ENCODE measurements at regions not wholly inside any gene's neighbourhood (a gene's known extent, or its start where the extent isn't known, plus 50 kb on each side); places are given as distances from the start of the nearest gene placed in this dataset.

- Histone ChIP-seq H3K4ac (replicated peaks; ENCODE audit: insufficient read length, low read depth, low read length) (no peak overlapping the region), H3K4me2 (ENCODE audit: insufficient read depth in 1 of 2, low read depth in 2 of 2, low read length in 2 of 2) (no peak overlapping the region), H4K5ac (ENCODE audit: insufficient read length, low read depth, low read length) (no peak overlapping the region), H3K9me3 (ENCODE audit: insufficient read depth in 2 of 2, low read depth in 1 of 2, low read length in 1 of 2) (no peaks in the 10 kb centered on the region), H3K4me1 (replicated peaks in 1 of 4; ENCODE audit: control insufficient read depth in 3 of 4, insufficient read depth in 4 of 4, low read length in 3 of 4) (no peaks in the 10 kb centered on the region), H3K4me3 (ENCODE audit: extremely low read depth in 1 of 4, insufficient read depth in 2 of 4, low read depth in 3 of 4, low read length in 4 of 4) (no peak overlapping the region), H2AFZ (ENCODE audit: low read length) (no peak overlapping the region), H3K27me3 (replicated peaks in 1 of 4; ENCODE audit: control insufficient read depth in 3 of 4, extremely low read depth in 1 of 4, insufficient read depth in 3 of 4, low read length in 3 of 4) (peaks cover 0 to 1% (median 0%) of the 10 kb centered on the region in 4 experiments; a peak in 1 of 7 replicates), H2BK12ac (ENCODE audit: low read depth, low read length) (no peak overlapping the region), H3K9ac (replicated peaks in 1 of 4; ENCODE audit: extremely low read depth in 1 of 4, low read depth in 3 of 4, low read length in 3 of 4) (no peak overlapping the region), H4K8ac (ENCODE audit: extremely low read depth, insufficient read depth, low read length) (no peak overlapping the region), H4K91ac (replicated peaks; ENCODE audit: insufficient read length, low read length) (no peak overlapping the region), H3K36me3 (ENCODE audit: control insufficient read depth in 2 of 4, insufficient read depth in 4 of 4, low read length in 3 of 4) (no peaks in the 10 kb centered on the region), H3K79me2 (ENCODE audit: control insufficient read depth in 1 of 2, insufficient read depth in 2 of 2, low read length in 2 of 2) (no peaks in the 10 kb centered on the region), H2AK5ac (ENCODE audit: low read depth, low read length) (no peak overlapping the region), H4K20me1 (replicated peaks in 1 of 2; ENCODE audit: control insufficient read depth in 1 of 2, insufficient read depth in 2 of 2, low read length in 2 of 2) (no peaks in the 10 kb centered on the region), H3K27ac (ENCODE audit: low read depth, low read length) (no peak overlapping the region), H2BK120ac (replicated peaks; ENCODE audit: low read depth, low read length) (no peak overlapping the region), H3K56ac (replicated peaks; ENCODE audit: insufficient read length, low read depth, low read length) (no peak overlapping the region), H3K23ac (ENCODE audit: insufficient read length) (no peak overlapping the region), H3K23me2 (ENCODE audit: low read depth, low read length) (no peaks in the 10 kb centered on the region), H2BK5ac (ENCODE audit: low read depth, low read length) (no peak overlapping the region), H3K79me1 (ENCODE audit: low read depth, low read length) (no peaks in the 10 kb centered on the region), H2BK15ac (ENCODE audit: low read length) (no peak overlapping the region), H3K18ac (ENCODE audit: extremely low read depth, low read length) (no peak overlapping the region), H3K14ac (ENCODE audit: insufficient read length) (no peak overlapping the region), H2BK20ac (ENCODE audit: low read length) (no peak overlapping the region)
- TF ChIP-seq POLR2A (IDR thresholded peaks at IDR 0.05; ENCODE audit: control extremely low read depth in 1 of 2, low read depth in 2 of 2, low read length in 2 of 2) (no peak), POLR2AphosphoS5 (IDR thresholded peaks at IDR 0.05; ENCODE audit: low read depth, low read length) (no peak), GTF2F1 (IDR thresholded peaks at IDR 0.05; ENCODE audit: borderline replicate concordance, low read depth, low read length) (no peak), NRF1 (IDR thresholded peaks at IDR 0.05; ENCODE audit: low read depth, low read length) (no peak), KDM4A (IDR thresholded peaks at IDR 0.05; ENCODE audit: low read depth, low read length, severe bottlenecking) (no peak), BCL11A (IDR thresholded peaks at IDR 0.05; ENCODE audit: low read depth in 2 of 2, low read length in 2 of 2) (no peak), RXRA (IDR thresholded peaks at IDR 0.05; ENCODE audit: insufficient read depth, low read depth, low read length) (no peak), BRCA1 (IDR thresholded peaks at IDR 0.05; ENCODE audit: low read depth, low read length) (no peak), SAP30 (IDR thresholded peaks at IDR 0.05; ENCODE audit: insufficient read depth, insufficient replicate concordance, low read length) (no peak), FOSL1 (IDR thresholded peaks at IDR 0.05; ENCODE audit: insufficient read depth, low read depth, low read length) (no peak)
- ChIA-PET CTCF (ENCODE audit: partially characterized antibody) (interaction anchor here (1.1 to 2.1 kb wide), 2 partner anchors 9 to 11 kb away, joined by 3 to 9 read pairs; no protein-coding TSS in a partner anchor), POLR2A (ENCODE audit: partially characterized antibody) (no interaction called here)
- WGBS, 2 experiments (ENCODE audit: extremely low coverage in 1 of 2, insufficient coverage in 1 of 2, insufficient read length in 1 of 2, insufficient replicate concordance in 2 of 2, low coverage in 1 of 2, low lambda C conversion rate in 2 of 2, missing lambda C conversion rate in 1 of 2): 91 to 100% methylated on average over 1 of the region's 1 CpG
- DNase-seq (ENCODE audit: low read depth in 1 of 2, low spot score in 2 of 2) (no peak), FAIRE-seq (no peak)
Observed at GRCh38 chr20:6515261-6515660, 252.2 kb upstream of the BMP2 start.
